AG08396 (cell line): ENCODE measurements at regions not wholly inside any gene's neighbourhood (a gene's known extent, or its start where the extent isn't known, plus 50 kb on each side); places are given as distances from the start of the nearest gene placed in this dataset.

Experiments used
- DNase-seq: peaks from one replicate; pipeline ENCODE4 v3.0.0; 2012; ENCODE audit warnings: low spot score, mixed read lengths

- no peak for DNase-seq
These were observed 297.0 kb upstream of the CLNK start for GRCh38 chr4:10981576-10981975.

DNA sequence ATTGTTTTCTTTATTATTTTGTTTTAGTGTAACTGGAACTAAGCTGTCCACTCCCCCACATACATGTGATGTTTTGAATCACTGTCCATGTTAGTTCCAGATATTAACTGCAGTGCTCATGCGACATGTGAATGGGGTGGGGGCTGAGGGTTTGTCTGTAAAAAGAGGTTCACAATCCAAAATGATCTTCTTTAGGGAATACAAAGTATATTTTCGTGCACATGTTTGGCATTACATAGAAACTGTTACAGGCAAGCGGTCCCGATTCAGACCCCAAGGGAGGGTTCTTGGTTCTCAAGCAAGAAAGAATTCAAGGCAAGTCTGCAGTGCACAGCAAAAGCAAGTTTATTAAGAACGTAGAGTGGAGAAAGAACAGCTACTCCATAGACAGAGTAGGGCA is 296.5 kb upstream of the CLNK start:
- no peak for DNase-seq

- DNase-seq = no peak
These were observed 294.5 kb upstream of the CLNK start for GRCh38 chr4:10979032-10979431.

GRCh38 chr4:10977534-10977933 is 293.0 kb upstream of the CLNK start:
- DNase-seq = no peak

DNA sequence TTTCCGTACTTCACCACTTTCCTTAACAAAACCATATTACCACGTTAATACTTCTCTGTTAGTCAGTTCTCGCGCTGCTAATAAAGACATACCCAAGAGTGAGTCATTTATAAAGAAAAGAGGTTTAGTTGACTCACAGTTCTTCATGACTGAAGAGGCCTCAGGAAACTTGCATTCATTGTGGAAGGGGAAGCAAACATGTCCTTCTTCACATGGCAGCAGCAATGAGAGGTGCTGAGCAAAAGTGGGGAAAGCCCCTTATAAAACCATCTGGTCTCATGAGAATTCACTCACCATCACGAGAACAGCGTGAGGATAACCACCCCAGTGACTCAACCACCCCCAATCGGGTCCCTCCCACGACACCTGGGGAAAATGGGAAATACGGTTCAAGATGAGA is 289.8 kb upstream of the CLNK start:
- DNase-seq = no peak

DNA sequence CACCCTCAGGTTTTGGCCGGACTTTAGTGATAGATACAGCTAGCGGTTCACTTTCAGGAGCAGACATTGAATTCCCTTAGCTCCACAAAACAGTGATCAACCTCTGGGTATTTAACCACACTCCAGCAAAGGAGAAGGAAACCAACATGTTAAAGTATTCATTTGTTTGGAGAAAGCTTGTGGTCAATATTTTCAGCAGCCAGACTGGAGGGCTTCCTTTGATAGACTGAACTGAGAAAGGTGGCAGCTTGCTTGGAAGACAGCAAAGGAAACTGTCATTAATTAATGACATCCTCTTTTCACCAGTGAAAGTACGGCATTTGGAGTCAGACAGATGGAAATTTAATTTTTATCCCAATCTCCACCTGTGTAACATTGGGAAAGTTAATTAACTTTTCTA is 289.1 kb upstream of the CLNK start:
- DNase-seq = no peak

DNA sequence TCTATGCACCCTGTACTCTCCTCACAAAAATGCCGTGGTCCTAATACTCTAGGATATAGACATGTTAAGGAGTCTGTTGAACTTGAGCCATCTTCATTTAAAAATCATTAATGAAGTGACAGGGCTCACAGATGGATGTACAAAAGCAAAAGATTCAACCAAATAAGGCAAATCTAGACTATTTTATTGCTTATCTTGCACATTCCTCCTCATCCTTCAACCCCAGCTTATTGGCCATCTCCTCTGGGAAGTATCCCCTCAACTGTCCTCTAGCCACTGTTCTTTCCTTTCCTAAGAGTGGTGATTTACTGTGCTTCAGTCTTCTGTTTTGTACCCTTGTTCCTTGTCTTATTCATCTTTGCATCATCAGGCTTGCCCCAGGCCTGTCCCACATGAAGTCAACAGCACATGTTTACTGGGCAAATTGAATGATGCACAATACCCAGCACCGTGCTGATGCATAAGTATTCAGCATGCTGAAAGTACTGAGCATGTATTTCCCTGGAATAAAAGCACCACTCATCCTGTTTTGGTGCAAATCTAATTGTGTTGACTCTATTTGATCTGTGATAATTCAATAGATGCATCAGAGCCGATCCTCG is 287.3 kb upstream of the CLNK start:
- no peak for DNase-seq

- no peak for DNase-seq
These were observed 280.6 kb upstream of the CLNK start for GRCh38 chr4:10965196-10965595.

DNA sequence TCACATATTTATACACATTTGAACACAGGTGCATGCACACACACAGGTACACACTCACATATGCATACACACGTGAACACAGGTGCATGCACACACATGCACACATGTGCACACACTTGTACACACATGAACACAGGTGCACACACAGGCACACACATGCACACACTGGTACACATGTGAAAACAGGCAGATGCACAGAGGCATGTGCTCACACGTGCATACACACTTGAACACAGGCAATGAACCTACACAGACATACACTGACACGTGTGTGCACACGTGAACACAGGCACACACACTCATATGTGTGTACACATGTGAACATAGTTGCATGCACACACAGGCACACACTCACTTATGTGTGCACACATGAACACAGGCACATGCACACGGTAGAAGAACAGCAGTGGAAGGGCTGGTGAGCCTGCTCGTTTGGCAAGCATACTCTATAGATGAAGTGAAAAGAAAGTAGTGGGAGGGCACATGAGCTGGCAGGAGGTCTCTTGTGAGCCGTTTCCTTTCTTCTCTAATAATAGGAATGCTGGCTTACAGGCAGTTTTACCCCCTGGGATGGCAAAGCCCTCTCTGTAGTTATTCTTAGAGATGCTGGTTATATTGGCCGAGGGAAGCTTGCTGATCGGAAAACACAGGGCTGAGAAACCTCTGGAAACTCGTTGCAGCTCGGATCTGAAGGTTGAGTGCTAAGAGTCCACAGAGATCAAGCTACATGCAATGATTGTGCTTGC is 279.6 kb upstream of the CLNK start:
- DNase-seq = no peak

DNA sequence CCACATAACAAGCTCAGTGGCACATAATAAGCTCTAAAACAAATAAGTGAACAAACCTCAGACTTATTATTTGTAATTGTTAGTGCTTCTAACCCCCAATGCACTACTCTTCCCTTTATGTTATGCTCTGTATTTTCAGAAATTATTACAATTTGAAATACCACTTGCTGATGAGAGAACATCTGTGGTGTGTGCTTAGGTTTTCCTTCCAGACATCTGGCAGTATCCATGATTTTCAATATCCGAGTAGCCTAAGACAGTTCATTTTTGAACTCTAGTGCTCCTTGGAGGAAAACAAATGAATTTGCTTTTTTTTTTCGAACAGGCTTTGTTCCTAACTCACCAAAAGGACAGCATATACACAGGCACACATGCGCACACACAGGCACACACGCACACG is 278.7 kb upstream of the CLNK start:
- no peak for DNase-seq

DNA sequence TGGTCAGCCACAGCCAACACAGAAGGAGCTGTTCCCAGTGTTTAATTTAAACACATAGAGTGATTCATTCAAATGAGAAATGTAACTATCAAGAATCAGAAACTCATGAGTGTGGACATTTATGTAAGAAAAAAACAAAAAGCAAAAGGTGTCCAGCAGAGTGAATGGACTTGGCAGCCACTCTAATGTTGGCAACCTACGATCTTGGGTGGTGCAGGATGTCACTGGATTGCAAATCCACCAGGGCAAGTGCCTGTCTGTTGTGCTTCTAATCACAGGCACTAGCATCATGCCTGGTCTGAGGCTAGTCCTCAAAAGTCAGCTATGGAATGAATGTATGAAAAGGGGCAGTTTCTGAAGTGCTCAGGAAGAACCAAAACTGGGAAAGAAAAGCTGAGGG is 277.7 kb upstream of the CLNK start:
- DNase-seq = no peak

- DNase-seq = no peak
These were observed 275.8 kb upstream of the CLNK start for GRCh38 chr4:10960389-10960788.

- DNase-seq = no peak
These were observed 275.0 kb upstream of the CLNK start for GRCh38 chr4:10959586-10959985.

GRCh38 chr4:10958226-10958856 is 273.8 kb upstream of the CLNK start:
- no peak for DNase-seq

GRCh38 chr4:10951306-10951705 is 266.7 kb upstream of the CLNK start:
- no peak for DNase-seq

DNA sequence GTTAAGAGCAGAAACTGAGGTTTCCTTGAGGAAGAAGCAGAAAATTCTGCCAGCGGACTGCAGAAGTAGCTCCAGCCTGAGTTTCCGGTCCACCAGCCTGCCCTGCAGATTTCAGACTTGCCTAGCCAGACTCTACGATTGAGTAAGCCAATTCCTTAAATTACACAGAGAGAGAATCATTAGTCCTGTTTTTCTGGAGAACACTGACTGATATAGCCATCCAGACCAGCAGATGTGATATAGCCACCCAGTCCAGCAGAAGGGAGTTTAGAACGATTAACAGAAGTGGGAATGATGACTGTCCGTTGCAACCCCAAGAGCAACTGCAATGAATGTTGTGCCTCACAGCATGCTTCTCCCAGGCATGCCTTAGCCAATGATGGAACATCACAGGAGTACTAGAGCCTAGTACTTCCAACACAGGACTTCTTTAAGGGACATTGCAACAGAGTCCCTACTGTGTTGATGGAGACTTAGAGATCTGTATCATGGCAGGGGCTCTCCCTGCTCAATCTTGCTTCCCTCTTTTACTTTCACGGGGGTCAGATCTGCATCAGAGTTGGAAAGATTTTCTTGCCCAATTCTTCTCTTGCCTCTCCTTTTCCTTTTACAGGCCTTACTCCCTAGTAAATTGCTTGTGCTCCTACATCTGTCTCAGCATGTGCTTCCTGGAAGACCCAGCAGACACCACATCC is 264.6 kb upstream of the CLNK start:
- DNase-seq = no peak

DNA sequence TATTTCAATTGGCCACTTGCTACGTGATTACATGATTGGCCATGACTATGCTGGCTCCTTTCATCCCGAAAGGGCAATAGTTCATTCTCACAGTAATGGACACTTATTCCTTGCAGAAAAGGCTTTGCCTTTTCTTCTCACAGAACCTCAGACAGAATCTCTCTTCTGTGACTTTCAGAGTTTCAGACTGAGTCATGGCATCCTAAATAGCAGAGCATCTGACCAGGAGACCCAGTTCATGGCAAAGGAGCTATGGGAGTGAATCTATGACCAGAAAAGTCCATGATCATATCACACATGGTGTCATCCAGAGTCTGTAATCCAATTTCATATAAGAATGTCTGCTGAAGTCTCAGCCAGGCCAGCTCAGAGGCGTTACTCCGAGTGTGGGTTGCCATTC is 263.3 kb upstream of the CLNK start:
- no peak for DNase-seq

DNA sequence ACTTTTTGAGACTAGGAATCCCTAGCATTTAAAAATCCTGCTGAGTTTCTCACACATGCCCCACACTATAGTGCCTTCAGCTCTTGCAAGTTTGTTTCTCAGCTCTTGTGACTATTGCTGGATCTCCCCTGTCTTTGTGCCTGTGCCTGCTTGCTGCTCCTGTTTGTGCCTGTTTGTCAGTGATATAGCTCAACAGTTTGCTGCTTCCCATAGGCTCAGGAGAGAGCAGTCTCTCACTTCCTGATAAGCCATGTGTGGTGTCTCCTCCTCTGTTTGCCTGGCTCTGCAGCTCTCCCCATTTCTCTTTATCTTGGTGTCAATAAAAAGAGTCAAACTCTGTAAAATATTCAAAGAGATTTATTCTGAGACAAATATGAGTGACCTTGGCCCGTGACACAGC is 259.8 kb upstream of the CLNK start:
- no peak for DNase-seq

- no peak for DNase-seq
These were observed 257.6 kb upstream of the CLNK start for GRCh38 chr4:10942156-10942555.

DNA sequence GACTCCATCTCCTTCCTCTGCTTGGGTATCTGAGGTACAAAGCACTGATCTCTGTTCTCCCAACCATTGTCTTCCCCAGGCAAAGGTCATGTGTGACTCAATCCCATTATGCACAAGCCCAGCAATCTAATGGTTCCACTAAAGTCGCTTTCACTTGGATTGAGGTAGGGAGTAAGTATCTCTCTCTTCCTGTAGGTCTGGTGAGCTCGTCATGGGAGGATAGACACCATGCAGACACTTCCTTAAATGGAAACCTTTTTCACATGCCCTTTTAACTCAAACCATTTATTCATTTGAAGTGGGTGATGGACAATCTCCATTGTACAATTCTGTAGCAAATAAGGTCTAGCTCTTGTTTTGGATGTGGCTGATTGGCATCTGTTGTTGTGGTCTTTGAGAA is 245.2 kb upstream of the CLNK start:
- no peak for DNase-seq

DNA sequence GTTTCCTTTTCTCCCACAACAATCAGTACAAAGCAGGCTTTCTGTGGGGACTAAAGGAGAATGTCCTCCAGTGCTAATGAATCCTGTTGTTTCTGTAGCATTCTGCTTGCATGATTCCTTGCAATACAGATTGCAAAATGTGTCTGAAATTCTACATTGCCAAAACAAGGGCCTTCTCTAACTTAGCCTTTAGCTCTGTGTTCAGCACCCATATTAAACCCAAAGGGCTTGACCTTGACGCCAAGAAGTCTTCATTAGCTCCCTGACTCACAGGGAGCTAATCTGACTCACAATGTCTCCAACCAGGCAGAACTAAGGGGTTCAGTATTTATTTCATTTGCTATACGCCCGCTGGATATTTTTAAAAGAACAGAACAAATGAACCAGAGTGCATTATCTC is 241.4 kb upstream of the CLNK start:
- no peak for DNase-seq

DNA sequence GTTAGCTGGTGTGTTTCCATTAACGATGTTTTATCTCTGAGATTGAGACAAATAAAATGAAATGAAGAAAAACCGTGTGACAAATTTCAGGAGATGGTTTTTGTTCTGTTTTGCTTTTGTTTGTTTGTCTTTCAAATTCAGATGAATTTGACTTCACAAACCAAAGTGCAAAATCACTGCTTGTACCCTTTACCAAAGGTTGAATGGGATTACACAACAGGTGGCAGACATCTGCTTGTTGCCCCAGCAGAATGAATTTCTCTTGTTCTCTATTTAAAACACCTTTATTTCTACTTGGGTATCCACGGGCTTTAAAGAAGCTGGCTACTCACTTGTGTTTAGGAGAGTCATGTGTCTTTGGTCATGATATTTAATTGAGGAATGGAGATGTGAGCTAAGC is 239.7 kb upstream of the CLNK start:
- no peak for DNase-seq

- DNase-seq = no peak
These were observed 233.0 kb upstream of the CLNK start for GRCh38 chr4:10917566-10917965.
